CD4-positive, alpha-beta T cell treated with Interferon alpha-2 for 1 hour (primary cell): ENCODE measurements at regions not wholly inside any gene's neighbourhood (a gene's known extent, or its start where the extent isn't known, plus 50 kb on each side); places are given as distances from the start of the nearest gene placed in this dataset.
"Not testable (repeated sequence)": the region's sequence is repeated elsewhere in the genome, so short reads cannot be mapped to it uniquely, and the experiment has no call there.

ENCODE experiments used
- DNase-seq, 2 donors: peaks; one replicate each; pipeline ENCODE4 v3.0.0-alpha.2; 2020 to 2022

GRCh38 chr10:59002011-59002410 is 174.4 kb upstream of the PHYHIPL start:
- no peak for DNase-seq

DNA sequence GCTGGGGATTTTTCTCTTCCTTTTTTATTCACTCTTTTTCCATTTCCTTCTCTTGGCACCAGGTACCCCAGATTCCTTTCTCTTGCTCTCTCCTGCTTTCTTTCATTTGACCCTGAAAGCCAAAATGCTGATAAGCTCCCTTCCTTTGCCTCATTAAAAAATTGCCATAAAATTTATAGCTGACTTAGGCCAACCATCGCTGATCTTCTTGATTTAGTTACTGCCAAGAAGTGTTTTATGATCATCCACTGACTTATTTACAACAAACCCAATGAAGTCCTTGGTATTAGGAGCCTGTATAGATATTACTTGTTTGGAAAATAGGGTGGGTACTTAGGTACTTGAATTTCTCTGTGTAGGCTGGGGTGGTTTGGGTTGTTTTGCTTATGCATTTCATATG is 173.2 kb upstream of the PHYHIPL start:
- DNase-seq: no peak

DNA sequence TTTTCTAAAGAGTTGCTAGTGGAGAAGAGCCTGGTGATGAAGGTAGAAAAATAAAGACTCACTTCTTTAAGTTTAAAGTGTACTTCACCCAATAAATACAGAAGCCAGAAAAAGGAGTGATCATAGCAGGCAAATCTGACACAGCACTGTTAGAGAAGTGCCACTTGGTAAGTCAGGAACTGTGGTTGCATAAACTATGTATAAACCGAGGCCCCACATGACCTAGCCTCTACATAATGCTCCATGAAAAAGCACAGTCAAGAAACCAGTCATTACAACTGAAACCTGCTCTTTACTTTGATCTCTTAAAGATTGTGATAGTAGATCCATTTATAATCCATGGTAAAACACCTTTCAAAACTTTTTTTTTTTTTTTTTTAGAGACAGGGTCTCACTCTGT is 172.1 kb upstream of the PHYHIPL start:
- DNase-seq: no peak

GRCh38 chr10:59006511-59007306 is 169.7 kb upstream of the PHYHIPL start:
- DNase-seq: no peak

GRCh38 chr10:59007307-59008025 is 169.0 kb upstream of the PHYHIPL start:
- DNase-seq: no peak

GRCh38 chr10:59008452-59008851 is 168.0 kb upstream of the PHYHIPL start:
- no peak for DNase-seq

- no peak for DNase-seq
Measured at GRCh38 chr10:59011972-59012632, 164.3 kb upstream of the PHYHIPL start.

- DNase-seq: no peak
Measured at GRCh38 chr10:59012839-59013238, 163.6 kb upstream of the PHYHIPL start.

GRCh38 chr10:59016043-59016442 is 160.4 kb upstream of the PHYHIPL start:
- DNase-seq: no peak

- no peak for DNase-seq
Measured at GRCh38 chr10:59018977-59019376, 157.5 kb upstream of the PHYHIPL start.

GRCh38 chr10:59019603-59020002 is 156.8 kb upstream of the PHYHIPL start:
- DNase-seq: no peak

- no peak for DNase-seq
Measured at GRCh38 chr10:59020502-59020901, 155.9 kb upstream of the PHYHIPL start.

GRCh38 chr10:59025981-59026765 is 150.3 kb upstream of the PHYHIPL start:
- DNase-seq: no peak

- no peak for DNase-seq
Measured at GRCh38 chr10:59027975-59028655, 148.3 kb upstream of the PHYHIPL start.

- DNase-seq: no peak
Measured at GRCh38 chr10:59033622-59034021, 142.8 kb upstream of the PHYHIPL start.

DNA sequence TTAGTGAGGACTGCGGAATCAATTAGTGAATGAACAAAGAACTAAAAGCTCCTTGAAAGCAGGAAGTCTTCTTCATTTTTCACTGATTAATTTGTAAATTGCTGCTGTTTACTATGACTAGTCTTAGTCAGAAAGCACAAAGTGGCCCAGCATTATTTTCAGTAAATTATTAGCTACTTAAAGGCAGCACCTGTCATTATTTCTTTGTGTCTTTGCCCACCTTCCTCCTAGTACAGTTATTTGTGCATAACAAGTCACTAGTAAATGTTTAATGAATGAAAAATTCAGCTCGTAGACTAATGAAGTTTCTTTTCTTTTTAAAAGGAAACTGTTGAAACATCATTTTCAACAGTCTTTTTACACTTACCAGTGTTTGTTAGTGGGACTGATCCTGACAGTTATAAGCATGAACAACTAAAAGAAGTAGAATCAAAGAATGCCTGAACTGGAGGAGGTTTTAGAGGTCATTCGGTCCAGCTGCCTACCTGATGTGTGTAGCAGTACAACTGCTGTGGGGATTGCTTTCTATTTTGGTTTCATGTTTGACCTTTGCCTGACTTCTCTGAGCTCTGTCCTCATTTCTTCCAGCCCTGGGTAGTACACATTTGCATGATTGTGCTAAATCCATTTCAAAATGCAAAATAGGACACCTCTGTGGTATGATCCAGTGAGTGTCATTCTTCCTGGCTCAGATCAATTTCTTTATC is 140.0 kb upstream of the PHYHIPL start:
- DNase-seq: no peak

- no peak for DNase-seq
Measured at GRCh38 chr10:59037018-59037389, 139.4 kb upstream of the PHYHIPL start.

GRCh38 chr10:59037506-59037905 is 138.9 kb upstream of the PHYHIPL start:
- DNase-seq: no peak

DNA sequence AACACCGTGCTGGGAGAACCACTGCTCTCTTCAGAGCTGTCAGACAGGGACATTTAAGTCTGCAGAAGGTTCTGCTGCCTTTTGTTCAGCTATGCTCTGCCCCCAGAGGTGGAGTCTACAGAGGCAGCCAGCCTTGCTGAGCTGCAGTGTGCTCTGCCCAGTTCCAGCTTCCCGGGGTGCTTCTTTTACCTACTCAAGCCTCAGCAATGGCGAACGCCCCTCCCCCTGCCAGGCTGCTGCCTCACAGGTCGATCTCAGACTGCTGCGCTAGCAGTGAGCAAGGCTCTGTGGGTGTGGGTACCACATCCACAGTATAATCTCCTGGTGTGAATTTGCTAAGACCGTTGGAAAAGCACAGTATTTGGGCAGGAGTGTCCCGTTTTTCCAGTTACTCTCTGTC is 133.1 kb upstream of the PHYHIPL start:
- not testable (repeated sequence) for DNase-seq

DNA sequence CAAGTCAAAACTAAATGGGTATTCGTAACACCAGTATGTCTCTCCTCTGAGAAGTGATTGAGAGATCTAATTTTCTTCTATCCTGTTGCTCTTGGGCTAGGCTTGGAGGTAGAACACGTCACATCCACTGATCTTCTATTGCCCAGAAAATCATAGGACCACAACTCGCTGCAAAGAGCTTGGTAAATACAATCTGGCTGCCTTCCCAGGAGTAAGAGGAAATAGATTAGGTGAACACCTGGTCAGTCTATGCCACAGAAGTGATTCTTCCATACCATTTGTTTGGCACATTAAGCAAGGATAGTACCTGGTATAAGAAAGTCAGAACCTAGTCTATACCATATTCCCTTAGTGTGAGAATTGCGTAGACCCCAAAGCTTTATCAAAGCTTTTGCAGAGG is 129.3 kb upstream of the PHYHIPL start:
- no peak for DNase-seq

GRCh38 chr10:59047957-59048618 is 128.4 kb upstream of the PHYHIPL start:
- DNase-seq: no peak
